Adrenal gland (tissue), 5 donors: ENCODE measurements at regions not wholly inside any gene's neighbourhood (a gene's known extent, or its start where the extent isn't known, plus 50 kb on each side); places are given as distances from the start of the nearest gene placed in this dataset.

ENCODE experiments used
- CTCF ChIP-seq, 6 experiments: fragments of 450-650 bp in 4 of 6; fragments of 200-600 bp in 2 of 6; sonication (generic) in 1 of 6; IDR thresholded peaks; 1 replicate in 5 of 6; 2 replicates in 1 of 6; pipeline versions ENCODE4 v1.5.1 to v1.8.0; 2016 to 2021; ENCODE audit warnings: antibody characterized with exemption in 6 of 6, mild to moderate bottlenecking in 2 of 6, moderate library complexity in 1 of 6
- POLR2A ChIP-seq, 2 donors: fragments of 450-650 bp; IDR thresholded peaks; one replicate each; pipeline ENCODE4 v1.6.1; 2017; ENCODE audit warnings: antibody characterized with exemption in 2 of 2, mild to moderate bottlenecking in 2 of 2, moderate library complexity in 1 of 2
- donor health status: DM: no; HTN: no; CAD: no.

GRCh38 chr6:164871783-164872182, 437.6 kb downstream of the C6orf118 start:
- TF ChIP-seq POLR2A (IDR thresholded peaks at IDR 0.05) (no peak), CTCF (IDR thresholded peaks at IDR 0.05) (no peak)
